HEK293 (cell line): ENCODE measurements at regions not wholly inside any gene's neighbourhood (a gene's known extent, or its start where the extent isn't known, plus 50 kb on each side); places are given as distances from the start of the nearest gene placed in this dataset.

Source experiments
- CTCF ChIA-PET: fragments of 350-600 bp; formaldehyde crosslinking; extraction: SDS; loops from one replicate; lab custom pipeline; 2021; ENCODE audit warnings: antibody characterized with exemption; lab: Yijun Ruan, JAX
- POLR2A ChIA-PET: fragments of 300-600 bp; formaldehyde crosslinking; extraction: SDS; loops from one replicate; lab custom pipeline; 2020; ENCODE audit warnings: antibody characterized with exemption, inconsistent platforms; lab: Yijun Ruan, JAX
- H3K27ac ChIP-seq: fragments of 200-500 bp; sonication (Bioruptor generic); 2 replicates; pipeline ENCODE4 v1.5.1; 2014; ENCODE audit warnings: low read depth, low read length, control low read depth, inconsistent platforms; ENCODE audit errors: extremely low read depth
- H3K36me3 ChIP-seq, 2 experiments: fragments of 200-500 bp in 1 of 2; sonication (Bioruptor generic) in 1 of 2; 1 replicate in 1 of 2; 2 replicates in 1 of 2; pipeline ENCODE4 v1.5.1; 2014 to 2017; ENCODE audit warnings: inconsistent platforms in 2 of 2, low read length in 2 of 2; ENCODE audit not compliant: control insufficient read depth in 2 of 2, insufficient read depth in 1 of 2
- H3K4me1 ChIP-seq: fragments of 200-500 bp; sonication (Bioruptor generic); 2 replicates; pipeline ENCODE4 v1.5.1; 2014; ENCODE audit warnings: mild to moderate bottlenecking, low read length, inconsistent platforms; ENCODE audit not compliant: control insufficient read depth, insufficient read depth
- H3K4me3 ChIP-seq: 2 replicates; pipeline ENCODE4 v1.5.1; 2011; ENCODE audit warnings: low read depth, mild to moderate bottlenecking, control low read depth, low read length, moderate library complexity
- H3K9me3 ChIP-seq: fragments of 200-500 bp; sonication (Bioruptor generic); 2 replicates; pipeline ENCODE4 v1.5.1; 2014; ENCODE audit warnings: low read depth, low read length, inconsistent platforms; ENCODE audit not compliant: control insufficient read depth, insufficient read depth
- OSR2 ChIP-seq: fragments of 450-650 bp; formaldehyde crosslinking; IDR thresholded peaks from 2 replicates; pipeline ENCODE4 v1.5.1; 2016; ENCODE audit warnings: missing biosample characterization, missing genetic modification characterization
- OVOL3 ChIP-seq: fragments of 450-650 bp; formaldehyde crosslinking; IDR thresholded peaks from 2 replicates; pipeline ENCODE4 v1.5.1; 2016; ENCODE audit warnings: missing biosample characterization, missing genetic modification characterization
- REPIN1 ChIP-seq: fragments of 450-650 bp; formaldehyde crosslinking; IDR thresholded peaks from 2 replicates; pipeline ENCODE4 v1.5.1; 2017; ENCODE audit warnings: missing biosample characterization, missing genetic modification characterization, low read depth
- SP2 ChIP-seq: fragments of 450-650 bp; formaldehyde crosslinking; IDR thresholded peaks from 2 replicates; pipeline ENCODE4 v1.5.1; 2016; ENCODE audit warnings: missing biosample characterization, missing genetic modification characterization
- ZBTB11 ChIP-seq: fragments of 450-650 bp; formaldehyde crosslinking; conservative IDR thresholded peaks from 2 replicates; pipeline ENCODE4 v1.5.1; 2016; ENCODE audit warnings: low read depth, missing biosample characterization, missing genetic modification characterization
- ZBTB48 ChIP-seq: fragments of 450-650 bp; formaldehyde crosslinking; IDR thresholded peaks from 2 replicates; pipeline ENCODE4 v1.5.1; 2016; ENCODE audit warnings: missing biosample characterization, missing genetic modification characterization
- ZBTB49 ChIP-seq: fragments of 450-650 bp; formaldehyde crosslinking; IDR thresholded peaks from 2 replicates; pipeline ENCODE4 v1.5.1; 2016; ENCODE audit warnings: missing biosample characterization, missing genetic modification characterization, low read depth
- ZBTB8A ChIP-seq: fragments of 450-650 bp; formaldehyde crosslinking; IDR thresholded peaks from 2 replicates; pipeline ENCODE4 v1.5.1; 2016; ENCODE audit warnings: missing biosample characterization, missing genetic modification characterization
- ZNF10 ChIP-seq: fragments of 450-650 bp; formaldehyde crosslinking; IDR thresholded peaks from 2 replicates; pipeline ENCODE4 v1.5.1; 2017; ENCODE audit warnings: missing biosample characterization, missing genetic modification characterization
- ZNF133 ChIP-seq: fragments of 450-650 bp; formaldehyde crosslinking; IDR thresholded peaks from 2 replicates; pipeline ENCODE4 v1.5.1; 2016; ENCODE audit warnings: missing biosample characterization, missing genetic modification characterization
- ZNF366 ChIP-seq: fragments of 450-650 bp; formaldehyde crosslinking; conservative IDR thresholded peaks from 2 replicates; pipeline ENCODE4 v1.5.1; 2016; ENCODE audit warnings: missing biosample characterization, missing genetic modification characterization
- ZNF473 ChIP-seq: fragments of 450-650 bp; formaldehyde crosslinking; IDR thresholded peaks from 2 replicates; pipeline ENCODE4 v1.5.1; 2017; ENCODE audit warnings: missing biosample characterization, missing genetic modification characterization
- ZNF544 ChIP-seq: fragments of 450-650 bp; formaldehyde crosslinking; IDR thresholded peaks from 2 replicates; pipeline ENCODE4 v1.5.0; 2017; ENCODE audit warnings: missing biosample characterization, missing genetic modification characterization
- ZNF548 ChIP-seq: fragments of 450-650 bp; formaldehyde crosslinking; IDR thresholded peaks from 2 replicates; pipeline ENCODE4 v1.5.1; 2016; ENCODE audit warnings: missing biosample characterization, missing genetic modification characterization
- ZNF571 ChIP-seq: fragments of 450-650 bp; formaldehyde crosslinking; IDR thresholded peaks from 2 replicates; pipeline ENCODE4 v1.5.0; 2017; ENCODE audit warnings: missing biosample characterization, missing genetic modification characterization
- ZNF777 ChIP-seq: fragments of 450-650 bp; formaldehyde crosslinking; IDR thresholded peaks from 2 replicates; pipeline ENCODE4 v1.5.1; 2017; ENCODE audit warnings: missing biosample characterization, missing genetic modification characterization, borderline replicate concordance
- ZNF791 ChIP-seq: fragments of 450-650 bp; formaldehyde crosslinking; IDR thresholded peaks from 2 replicates; pipeline ENCODE4 v1.5.1; 2016; ENCODE audit warnings: missing biosample characterization, missing genetic modification characterization
- ZNF837 ChIP-seq: fragments of 450-650 bp; formaldehyde crosslinking; IDR thresholded peaks from 2 replicates; pipeline ENCODE4 v1.5.1; 2016; ENCODE audit warnings: missing biosample characterization, missing genetic modification characterization
- ZXDB ChIP-seq: fragments of 450-650 bp; formaldehyde crosslinking; IDR thresholded peaks from 2 replicates; pipeline ENCODE4 v1.5.1; 2016; ENCODE audit warnings: missing biosample characterization, missing genetic modification characterization
- TF ChIP-seq, protein P1 (sequence below): fragments of 450-650 bp; IDR thresholded peaks from 2 replicates; pipeline ENCODE4 v1.5.1; 2018; ENCODE audit warnings: missing biosample characterization, missing genetic modification characterization

- no peak for TF ChIP-seq ZBTB11 (tag by site-specific recombination)
- TF ChIP-seq ZNF133 (tag by site-specific recombination) = no peak
- TF ChIP-seq OSR2 = no peak
- no peak for TF ChIP-seq ZNF571 (tag by site-specific recombination)
- no peak for TF ChIP-seq SP2 (tag by site-specific recombination)
- no peak for TF ChIP-seq ZNF10
- no peak for TF ChIP-seq ZNF777 (tag by site-specific recombination)
- TF ChIP-seq ZNF548 (tag by site-specific recombination) = no peak
Observed at GRCh38 chr14:80434574-80435321, 223.4 kb upstream of the DIO2 start (continued).

DNA sequence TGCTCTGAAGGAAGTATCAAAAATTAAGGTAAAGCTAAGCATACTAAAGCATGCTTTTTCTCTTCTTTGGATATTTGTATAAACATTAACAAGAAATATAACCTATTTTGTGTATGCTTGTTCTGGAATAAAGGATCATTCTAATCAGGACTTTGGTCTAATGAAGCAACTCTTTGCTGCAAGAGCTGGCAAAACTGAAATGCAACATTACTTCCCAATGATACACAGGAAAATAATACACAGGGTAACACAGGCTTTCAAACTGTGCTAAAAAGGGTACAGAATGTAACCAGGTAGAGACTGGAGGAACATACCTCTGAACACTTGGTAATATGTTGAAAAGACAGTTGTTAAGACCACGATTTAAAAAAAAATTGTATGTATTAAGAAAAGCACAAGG is 222.5 kb upstream of the DIO2 start:
- Histone ChIP-seq H3K27ac (no peak overlapping the region), H3K36me3 (no peaks in the 10 kb centered on the region), H3K4me3 (no peak overlapping the region)
- no peak for TF ChIP-seq ZNF791
- no peak for TF ChIP-seq ZNF366 (tag by site-specific recombination)
- no peak for TF ChIP-seq OVOL3
- no peak for TF ChIP-seq ZNF544 (tag by site-specific recombination)
- no peak for TF ChIP-seq ZBTB8A (tag by site-specific recombination)
- TF ChIP-seq ZXDB (tag by site-specific recombination) = no peak
- no peak for TF ChIP-seq REPIN1 (tag by site-specific recombination)
- TF ChIP-seq ZNF837 (tag by site-specific recombination) = no peak
- no peak for TF ChIP-seq ZNF473 (tag by site-specific recombination)
- no peak for TF ChIP-seq ZBTB48 (tag by site-specific recombination)
- TF ChIP-seq, protein P1, sequence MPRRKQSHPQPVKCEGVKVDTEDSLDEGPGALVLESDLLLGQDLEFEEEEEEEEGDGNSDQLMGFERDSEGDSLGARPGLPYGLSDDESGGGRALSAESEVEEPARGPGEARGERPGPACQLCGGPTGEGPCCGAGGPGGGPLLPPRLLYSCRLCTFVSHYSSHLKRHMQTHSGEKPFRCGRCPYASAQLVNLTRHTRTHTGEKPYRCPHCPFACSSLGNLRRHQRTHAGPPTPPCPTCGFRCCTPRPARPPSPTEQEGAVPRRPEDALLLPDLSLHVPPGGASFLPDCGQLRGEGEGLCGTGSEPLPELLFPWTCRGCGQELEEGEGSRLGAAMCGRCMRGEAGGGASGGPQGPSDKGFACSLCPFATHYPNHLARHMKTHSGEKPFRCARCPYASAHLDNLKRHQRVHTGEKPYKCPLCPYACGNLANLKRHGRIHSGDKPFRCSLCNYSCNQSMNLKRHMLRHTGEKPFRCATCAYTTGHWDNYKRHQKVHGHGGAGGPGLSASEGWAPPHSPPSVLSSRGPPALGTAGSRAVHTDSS (tag by site-specific recombination) = no peak
- no peak for TF ChIP-seq ZBTB49
- TF ChIP-seq, all 188 proteins: peak for 0
- ChIA-PET POLR2A (no interaction called here), CTCF (interaction anchor here (0.6 kb wide), 1 partner anchor 377 kb away, joined by 3 read pairs; no protein-coding TSS in a partner anchor)
- no peaks in the 10 kb centered on the region for H3K9me3 ChIP-seq
- no peaks in the 10 kb centered on the region for H3K4me1 ChIP-seq
